ENCODE measurements at regions not wholly inside any gene's neighbourhood (a gene's known extent, or its start where the extent isn't known, plus 50 kb on each side); places are given as distances from the start of the nearest gene placed in this dataset.

DNA sequence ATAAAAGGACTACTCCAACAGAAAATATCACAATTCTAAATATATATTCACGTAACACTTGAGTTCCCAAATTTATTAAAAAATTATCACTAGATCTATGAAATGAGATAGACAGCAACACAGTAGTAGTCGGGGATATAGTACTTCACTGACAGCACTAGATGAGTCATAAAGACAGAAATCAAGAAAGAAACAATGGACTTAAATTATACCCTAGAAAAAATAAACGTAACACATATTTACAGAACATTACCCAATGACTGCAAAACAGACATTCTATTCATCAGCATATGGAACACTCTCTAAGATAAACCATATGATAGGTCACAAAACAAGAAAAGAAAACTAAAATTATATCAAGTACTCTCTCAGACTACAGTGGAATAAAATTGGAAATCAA, 429.4 kb downstream of the MBD2 start:
- Histone ChIP-seq H3K4me3 (no peak overlapping the region), H3K4me1 (no peaks in the 10 kb centered on the region), H3K27ac (no peak overlapping the region), H3K27me3 (no peaks in the 10 kb centered on the region), H3K9ac (ENCODE audit: low read depth in 2 of 2, low read length in 2 of 2) (no peak overlapping the region), H3K9me3 (no peaks in the 10 kb centered on the region), H3K36me3 (no peaks in the 10 kb centered on the region)
- DNase-seq, result no peak
- TF ChIP-seq, protein P1, sequence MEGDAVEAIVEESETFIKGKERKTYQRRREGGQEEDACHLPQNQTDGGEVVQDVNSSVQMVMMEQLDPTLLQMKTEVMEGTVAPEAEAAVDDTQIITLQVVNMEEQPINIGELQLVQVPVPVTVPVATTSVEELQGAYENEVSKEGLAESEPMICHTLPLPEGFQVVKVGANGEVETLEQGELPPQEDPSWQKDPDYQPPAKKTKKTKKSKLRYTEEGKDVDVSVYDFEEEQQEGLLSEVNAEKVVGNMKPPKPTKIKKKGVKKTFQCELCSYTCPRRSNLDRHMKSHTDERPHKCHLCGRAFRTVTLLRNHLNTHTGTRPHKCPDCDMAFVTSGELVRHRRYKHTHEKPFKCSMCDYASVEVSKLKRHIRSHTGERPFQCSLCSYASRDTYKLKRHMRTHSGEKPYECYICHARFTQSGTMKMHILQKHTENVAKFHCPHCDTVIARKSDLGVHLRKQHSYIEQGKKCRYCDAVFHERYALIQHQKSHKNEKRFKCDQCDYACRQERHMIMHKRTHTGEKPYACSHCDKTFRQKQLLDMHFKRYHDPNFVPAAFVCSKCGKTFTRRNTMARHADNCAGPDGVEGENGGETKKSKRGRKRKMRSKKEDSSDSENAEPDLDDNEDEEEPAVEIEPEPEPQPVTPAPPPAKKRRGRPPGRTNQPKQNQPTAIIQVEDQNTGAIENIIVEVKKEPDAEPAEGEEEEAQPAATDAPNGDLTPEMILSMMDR (IDR thresholded peaks at IDR 0.05), result no peak
- intact Hi-C loops (cut with DNase I), result no loop called here

GRCh38 chr18:53792762-53793161, 431.7 kb downstream of the MBD2 start:
- intact Hi-C loops (cut with DNase I), result no loop called here
- no peaks in the 10 kb centered on the region for H3K36me3 ChIP-seq
- DNase-seq, result no peak
- TF ChIP-seq, protein P1 (IDR thresholded peaks at IDR 0.05), result no peak
- no peaks in the 10 kb centered on the region for H3K9me3 ChIP-seq
- no peak overlapping the region for H3K9ac ChIP-seq (ENCODE audit: low read depth in 2 of 2, low read length in 2 of 2)
- H3K4me3 ChIP-seq, result no peak overlapping the region
- no peaks in the 10 kb centered on the region for H3K4me1 ChIP-seq
- no peak overlapping the region for H3K27ac ChIP-seq
- no peaks in the 10 kb centered on the region for H3K27me3 ChIP-seq

- DNase-seq, result no peak
- Histone ChIP-seq H3K9ac (ENCODE audit: low read depth in 2 of 2, low read length in 2 of 2) (no peak overlapping the region), H3K36me3 (no peaks in the 10 kb centered on the region), H3K9me3 (no peaks in the 10 kb centered on the region), H3K27ac (no peak overlapping the region), H3K27me3 (no peaks in the 10 kb centered on the region), H3K4me3 (no peak overlapping the region), H3K4me1 (no peaks in the 10 kb centered on the region)
- TF ChIP-seq, protein P1 (IDR thresholded peaks at IDR 0.05), result no peak
- intact Hi-C loops (cut with DNase I), result no loop called here
These were observed 433.7 kb downstream of the MBD2 start for GRCh38 chr18:53790786-53791185.

DNA sequence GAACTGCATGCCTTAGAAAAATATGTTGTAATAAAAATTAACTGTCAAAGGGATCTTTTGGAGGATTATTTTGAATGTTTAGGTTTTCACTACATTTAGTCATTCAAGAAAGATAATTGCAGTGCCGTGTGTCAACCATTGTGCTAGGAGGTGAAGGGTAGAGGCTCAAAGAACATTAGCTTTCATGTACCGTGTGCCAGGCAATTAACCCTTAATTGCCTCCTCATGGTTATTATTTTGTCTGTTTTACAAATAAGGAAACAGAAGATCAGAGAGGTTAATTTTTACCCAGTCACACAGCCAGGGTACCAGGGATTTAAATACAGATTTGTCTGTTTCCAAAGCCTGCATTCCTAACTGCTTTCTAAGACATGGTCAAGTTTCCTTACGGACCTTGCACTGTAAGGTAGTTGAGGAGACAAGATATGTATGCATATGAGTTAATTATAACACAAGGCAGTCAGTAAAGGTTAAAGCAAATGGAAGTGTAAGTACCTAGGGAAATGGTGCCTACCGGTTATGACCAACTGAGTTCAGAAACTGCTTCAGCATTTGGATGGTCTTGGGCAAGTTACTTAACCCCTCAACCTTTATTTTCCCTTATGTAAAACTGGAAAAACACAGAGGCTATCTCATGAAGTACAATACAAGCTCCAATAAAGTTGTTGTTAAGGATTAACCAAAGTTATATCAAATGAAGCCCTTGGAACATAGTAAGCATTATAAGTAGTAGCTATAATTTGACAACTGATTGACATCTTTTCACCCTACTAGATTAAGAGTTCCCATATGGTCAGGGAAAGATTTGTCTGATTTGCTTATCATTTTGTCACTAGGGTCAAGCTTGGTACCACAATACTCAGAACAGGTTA, 434.9 kb downstream of the MBD2 start:
- peak; percentile 23 for DNase-seq

GRCh38 chr18:53785811-53786210, 438.7 kb downstream of the MBD2 start:
- no peak for DNase-seq
- no peak overlapping the region for H3K4me3 ChIP-seq
- H3K9me3 ChIP-seq, result no peaks in the 10 kb centered on the region
- intact Hi-C loops (cut with DNase I), result no loop called here
- no peaks in the 10 kb centered on the region for H3K4me1 ChIP-seq
- H3K27me3 ChIP-seq, result no peaks in the 10 kb centered on the region
- no peaks in the 10 kb centered on the region for H3K36me3 ChIP-seq
- H3K27ac ChIP-seq, result no peak overlapping the region
- TF ChIP-seq, protein P1 (IDR thresholded peaks at IDR 0.05), result no peak
- H3K9ac ChIP-seq (ENCODE audit: low read depth in 2 of 2, low read length in 2 of 2), result no peak overlapping the region

More for the DNA sequence above, 434.9 kb downstream of the MBD2 start:
- Histone ChIP-seq H3K4me1 (no peaks in the 10 kb centered on the region), H3K36me3 (no peaks in the 10 kb centered on the region), H3K9ac (ENCODE audit: low read depth in 2 of 2, low read length in 2 of 2) (no peak overlapping the region), H3K27ac (peak overlapping the region; percentile 40), H3K27me3 (no peaks in the 10 kb centered on the region), H3K4me3 (no peak overlapping the region), H3K9me3 (no peaks in the 10 kb centered on the region)
- TF ChIP-seq, protein P1 (IDR thresholded peaks at IDR 0.05), result no peak
- intact Hi-C loops (cut with DNase I), result no loop called here

All from colonic mucosa (tissue), 4 donors.